NAMALWA (cell line): ENCODE measurements at regions not wholly inside any gene's neighbourhood (a gene's known extent, or its start where the extent isn't known, plus 50 kb on each side); places are given as distances from the start of the nearest gene placed in this dataset.

Experiments
- DNase-seq: peaks from one replicate; pipeline ENCODE4 v3.0.0-alpha.2; 2015; ENCODE audit warnings: low spot score

DNA sequence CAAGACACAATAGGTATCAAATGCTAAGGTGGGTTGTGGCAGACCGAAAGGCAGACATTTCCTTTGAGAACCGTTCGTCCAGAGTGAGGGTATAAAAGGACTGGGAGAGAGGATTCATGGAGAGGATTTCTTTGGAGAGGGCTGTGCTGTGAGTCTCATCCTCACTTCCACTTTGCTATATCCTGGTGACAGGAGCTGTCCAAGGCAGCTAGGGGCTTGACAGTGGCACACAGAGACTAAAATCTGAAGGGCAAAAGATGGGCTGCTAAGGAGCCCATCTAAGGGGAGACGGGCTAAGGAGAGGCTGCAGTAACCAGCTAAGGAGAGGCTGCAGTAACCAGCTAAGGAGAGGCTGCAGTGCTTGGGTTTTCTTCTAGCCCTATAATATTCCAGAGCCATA, 214.0 kb upstream of the ADRA1B start:
- no peak for DNase-seq

DNA sequence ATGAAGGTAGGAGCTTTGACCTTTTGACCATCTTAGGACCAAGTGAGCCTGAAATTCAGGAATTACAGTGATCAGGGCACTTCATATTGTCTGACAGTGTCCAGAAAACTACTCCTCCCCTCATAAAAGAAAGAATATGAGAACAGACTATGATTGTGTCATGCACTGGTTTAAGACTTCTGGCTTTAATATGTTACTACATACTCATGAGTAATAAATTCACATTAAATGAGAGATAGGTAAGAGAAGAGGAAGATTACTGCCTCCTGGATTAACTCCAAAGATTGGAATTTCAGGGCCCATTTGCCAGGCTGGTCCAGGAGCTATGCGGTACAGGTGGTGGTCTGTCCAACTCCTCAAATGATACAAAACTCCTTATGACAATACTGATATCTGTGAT, 213.5 kb upstream of the ADRA1B start:
- no peak for DNase-seq

DNA sequence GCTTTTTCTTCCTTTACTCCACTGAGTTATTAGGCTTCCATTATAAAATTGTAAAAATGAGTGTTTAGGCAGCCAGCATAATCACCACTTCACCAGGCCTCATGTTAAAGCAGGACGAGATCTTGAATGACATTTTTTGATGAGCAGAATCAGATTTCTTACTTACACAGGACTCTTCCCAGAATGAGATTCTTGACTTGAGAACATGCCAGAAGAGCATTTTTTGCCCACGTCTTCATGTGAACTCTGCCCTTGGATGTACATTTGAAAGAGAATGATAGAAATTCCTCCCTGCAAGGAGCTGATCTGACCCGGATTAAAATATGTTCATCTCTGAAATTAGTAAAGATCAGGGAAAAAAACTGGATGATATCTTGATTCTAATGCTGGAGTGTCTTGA, 212.1 kb upstream of the ADRA1B start:
- DNase-seq, result no peak

DNA sequence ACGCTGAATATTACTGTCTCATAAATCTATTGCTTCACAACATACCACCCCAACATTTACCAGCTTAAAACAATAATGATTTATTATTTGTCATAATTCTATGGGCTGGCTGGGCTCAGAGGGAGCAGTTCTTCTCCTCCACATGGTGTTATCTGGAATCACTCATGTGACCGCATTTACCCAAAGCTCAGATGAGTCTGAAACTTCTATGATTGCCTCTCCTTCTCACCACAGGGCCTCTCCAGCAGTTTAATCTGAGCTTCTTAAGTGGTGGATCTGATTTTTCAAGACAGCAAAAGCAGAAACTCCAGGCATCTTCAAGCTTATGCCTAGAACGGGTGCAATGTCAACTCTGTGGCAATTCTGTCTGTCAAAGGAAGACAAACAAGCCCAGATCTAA, 210.3 kb upstream of the ADRA1B start:
- no peak for DNase-seq

DNA sequence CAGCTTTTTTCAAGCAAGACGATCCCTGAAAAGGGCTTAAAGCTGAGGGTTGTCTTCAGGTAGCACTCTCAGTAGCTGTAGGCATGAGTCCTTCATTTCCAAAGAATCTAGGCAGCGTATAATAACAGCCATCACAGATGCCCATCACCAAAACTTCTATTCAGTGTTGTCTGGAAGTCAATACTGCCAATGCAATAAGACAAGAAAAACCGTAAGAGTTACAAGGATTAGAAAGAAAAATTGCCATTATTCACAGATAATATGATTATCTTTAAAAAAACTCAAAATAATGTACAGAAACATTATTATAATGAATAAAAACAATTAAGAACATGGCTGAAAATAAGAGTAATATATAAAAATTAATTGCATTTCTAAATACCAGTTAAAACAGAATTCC, 208.2 kb upstream of the ADRA1B start:
- no peak for DNase-seq

DNA sequence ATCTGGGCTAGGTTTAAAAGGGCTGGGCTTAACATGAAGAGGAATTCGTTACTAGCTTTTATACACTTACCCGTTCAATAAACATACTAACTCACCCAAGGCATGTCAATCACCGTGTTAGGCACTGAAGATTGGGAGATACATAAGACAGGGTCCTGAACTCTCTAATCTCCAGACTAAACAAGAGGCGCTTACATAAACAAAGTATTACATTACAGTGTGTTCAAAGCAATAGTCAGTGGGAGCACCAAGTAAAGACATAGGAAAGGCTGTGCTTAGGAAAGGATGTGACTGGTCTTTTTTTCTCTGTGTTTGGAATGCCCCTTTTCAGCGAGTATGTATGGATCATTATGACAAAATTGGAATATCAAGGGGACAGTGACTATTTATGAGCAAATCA, 203.6 kb upstream of the ADRA1B start:
- DNase-seq, result no peak

DNA sequence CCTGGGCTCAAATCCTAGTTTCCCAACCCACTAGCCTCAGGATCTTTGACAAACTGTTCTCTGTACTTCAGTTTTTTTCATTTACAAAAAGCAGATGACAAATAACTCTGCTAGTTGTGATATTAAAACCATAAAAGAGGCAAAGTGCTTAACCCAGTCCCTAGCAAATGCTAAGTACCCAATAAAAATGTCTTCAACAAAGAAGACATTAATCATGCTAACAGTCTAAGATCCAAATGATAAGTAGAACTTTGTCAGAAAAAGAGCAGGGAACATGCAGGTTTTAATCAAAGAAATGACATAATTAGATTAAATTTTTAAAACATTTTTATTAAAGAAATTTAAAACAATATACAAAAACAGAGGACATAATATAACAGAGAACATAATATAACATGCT, 203.0 kb upstream of the ADRA1B start:
- no peak for DNase-seq

DNA sequence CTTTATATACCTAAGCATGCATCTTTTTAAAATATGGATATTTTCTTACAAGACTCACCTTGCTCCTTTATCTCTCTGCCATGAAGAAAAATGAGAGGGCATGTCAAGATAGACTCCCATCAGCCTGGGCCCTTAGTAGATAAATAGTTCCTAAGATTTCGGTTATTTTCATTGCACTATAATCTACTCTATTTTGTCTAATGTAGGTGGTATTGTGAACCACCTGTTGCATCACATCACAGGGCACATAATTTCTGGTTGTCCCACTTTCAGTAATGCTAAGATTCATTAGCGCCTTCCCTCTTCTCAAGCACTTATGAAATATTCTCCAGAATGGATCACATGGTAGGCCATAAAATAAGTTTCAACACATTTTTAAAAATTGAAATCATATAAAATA, 202.5 kb upstream of the ADRA1B start:
- no peak for DNase-seq

DNA sequence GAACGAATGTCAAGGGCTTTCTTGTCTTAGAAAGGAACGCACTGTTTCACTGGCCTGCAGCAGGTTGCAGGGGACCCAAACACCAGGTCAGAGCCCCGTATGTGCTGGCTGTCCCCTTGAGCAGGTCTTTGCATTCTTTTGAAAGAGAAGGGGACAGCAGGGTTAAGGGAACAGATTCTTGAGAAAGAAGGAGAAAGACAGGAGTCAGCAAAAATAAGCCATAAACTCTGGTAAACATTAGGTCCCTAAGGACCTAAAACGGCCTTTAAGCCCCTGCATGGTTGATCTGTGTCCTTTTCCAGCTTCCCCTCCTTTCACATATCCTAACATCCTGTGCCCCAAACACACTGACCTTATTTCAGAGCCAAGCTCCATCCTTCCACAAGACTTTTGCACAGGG, 190.8 kb upstream of the ADRA1B start:
- DNase-seq, result no peak

DNA sequence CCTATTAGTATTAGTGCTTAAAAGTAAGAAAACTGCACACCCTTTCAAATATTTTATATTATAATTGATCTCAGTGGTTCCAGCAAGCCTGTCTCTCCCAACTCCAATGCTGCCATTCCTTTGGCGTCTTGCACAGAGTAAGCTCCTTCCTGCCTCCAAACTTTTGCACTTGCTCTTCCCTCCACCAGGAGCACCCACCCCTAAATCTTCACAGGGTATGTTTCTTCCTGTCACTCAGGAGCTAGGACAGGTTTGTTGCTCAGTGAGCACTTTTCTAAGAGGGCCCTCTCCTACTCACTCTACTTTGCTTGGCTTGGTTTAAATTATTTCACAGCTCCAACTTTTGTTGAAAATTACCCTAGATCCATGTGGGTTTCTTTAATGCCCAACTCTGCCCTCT, 189.1 kb upstream of the ADRA1B start:
- no peak for DNase-seq

DNA sequence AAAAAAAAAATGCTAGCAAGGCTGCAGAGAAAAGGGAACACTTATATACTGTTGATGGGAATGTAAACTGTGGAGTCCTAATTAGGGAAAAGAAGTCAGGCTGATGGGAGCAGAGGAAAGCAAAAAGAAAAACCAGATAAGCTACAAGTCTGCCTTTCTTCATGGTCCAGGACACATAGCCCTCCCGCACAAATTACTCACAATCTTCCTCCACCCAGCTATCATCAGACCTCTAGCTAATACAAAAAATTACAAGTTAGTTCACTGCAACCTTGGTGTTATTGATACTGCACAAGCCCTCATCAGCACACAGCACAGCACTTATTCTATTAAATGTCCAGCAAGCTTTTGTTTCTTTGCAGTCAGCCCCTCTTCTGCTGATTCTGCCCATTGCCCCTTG, 186.0 kb upstream of the ADRA1B start:
- peak; percentile 33 for DNase-seq

DNA sequence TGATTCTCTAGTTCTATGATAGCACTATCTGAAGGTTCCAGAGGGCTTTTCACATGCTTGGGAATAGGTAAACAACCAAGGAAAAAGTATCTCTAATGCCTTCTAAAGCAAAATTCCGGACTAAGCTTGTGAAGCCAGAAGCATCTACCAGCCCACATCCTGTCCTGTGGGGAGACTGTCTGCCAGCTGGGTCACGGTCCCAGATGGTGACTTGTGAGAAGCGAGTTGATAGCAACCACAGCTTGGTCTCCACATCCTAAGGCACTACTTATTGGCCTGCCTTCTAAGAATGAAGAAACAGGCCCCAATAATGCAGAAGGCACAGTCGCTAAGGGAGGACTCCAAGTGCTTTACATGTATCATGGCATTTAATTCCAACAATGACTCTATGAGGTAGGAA, 184.1 kb upstream of the ADRA1B start:
- DNase-seq, result peak; percentile 56

DNA sequence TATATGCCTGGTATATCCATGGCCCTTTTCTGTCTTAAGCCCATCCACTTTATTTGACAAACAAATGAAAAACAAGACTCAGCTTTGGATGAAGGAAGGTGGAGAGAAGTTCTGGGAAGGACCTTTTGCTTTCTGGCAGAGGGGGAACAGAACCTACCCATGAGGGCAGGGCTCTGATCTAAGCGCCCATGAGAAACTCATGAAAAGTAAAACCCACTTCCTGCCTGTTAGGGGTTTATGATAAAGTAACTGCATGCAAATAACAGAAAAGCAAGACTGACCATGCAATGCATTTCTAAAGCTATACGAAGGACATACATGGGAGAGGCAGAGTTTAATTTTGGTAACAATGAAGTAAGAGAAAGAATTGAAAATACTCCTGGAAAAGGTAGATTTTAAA, 181.9 kb upstream of the ADRA1B start:
- peak; percentile 34 for DNase-seq

DNA sequence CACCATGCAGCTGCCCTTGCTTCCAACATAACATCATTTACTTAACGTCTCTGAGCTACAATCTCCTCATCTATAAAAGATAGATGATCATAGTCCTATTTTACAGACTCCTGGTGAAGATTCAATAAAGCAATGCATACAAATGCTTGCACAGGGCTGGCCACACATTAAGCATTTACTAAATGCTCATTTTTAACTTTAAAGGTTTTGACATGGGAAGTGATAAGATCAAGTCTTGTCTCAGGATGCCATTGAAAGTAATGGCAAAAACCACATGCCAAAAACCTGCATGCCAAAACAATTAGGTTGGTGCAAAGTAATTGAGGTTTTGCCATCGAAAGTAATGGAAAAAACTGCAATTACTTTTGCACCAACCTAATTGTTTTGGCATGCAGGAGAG, 181.2 kb upstream of the ADRA1B start:
- no peak for DNase-seq

DNA sequence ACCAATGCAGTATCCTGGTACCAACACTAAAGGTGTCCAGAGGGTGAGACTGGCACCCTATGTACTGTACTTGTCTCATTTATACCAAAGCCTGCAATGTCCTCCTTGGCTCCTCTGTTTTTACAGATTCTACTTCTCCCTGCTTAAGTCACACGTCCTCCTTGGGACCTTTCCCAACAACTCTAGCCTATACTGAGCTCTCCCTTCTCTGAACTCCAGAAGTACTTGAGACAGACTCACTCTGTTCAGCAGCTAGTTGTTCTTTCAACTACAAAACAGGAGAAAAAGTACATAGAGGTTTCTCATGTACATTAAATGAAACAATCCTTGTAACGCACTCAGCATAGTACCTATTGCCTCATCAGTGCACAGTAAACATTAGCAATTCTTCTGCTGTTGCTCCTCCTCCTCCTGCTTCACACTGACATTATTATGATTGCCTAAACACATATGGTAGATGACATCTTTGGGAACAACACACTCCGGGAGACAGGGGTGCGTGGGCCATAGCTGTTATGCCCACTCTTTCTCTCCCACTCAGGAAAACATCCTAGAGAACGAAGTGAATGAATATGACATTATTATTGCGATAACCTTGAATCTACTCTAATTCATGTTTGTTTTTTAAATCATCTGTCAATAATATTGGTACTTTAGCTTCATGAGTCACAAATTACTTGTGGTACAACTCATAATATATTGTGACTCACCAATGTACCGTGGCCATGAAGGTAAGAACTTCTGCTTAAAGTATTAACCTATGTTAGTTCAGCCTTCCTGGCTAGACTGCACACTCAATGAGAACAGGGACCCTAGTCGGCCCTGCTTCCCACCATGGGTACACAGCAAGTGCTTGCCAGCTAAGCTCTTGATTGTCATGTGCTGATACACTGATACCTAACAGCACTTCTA, 180.3 kb upstream of the ADRA1B start:
- no peak for DNase-seq

DNA sequence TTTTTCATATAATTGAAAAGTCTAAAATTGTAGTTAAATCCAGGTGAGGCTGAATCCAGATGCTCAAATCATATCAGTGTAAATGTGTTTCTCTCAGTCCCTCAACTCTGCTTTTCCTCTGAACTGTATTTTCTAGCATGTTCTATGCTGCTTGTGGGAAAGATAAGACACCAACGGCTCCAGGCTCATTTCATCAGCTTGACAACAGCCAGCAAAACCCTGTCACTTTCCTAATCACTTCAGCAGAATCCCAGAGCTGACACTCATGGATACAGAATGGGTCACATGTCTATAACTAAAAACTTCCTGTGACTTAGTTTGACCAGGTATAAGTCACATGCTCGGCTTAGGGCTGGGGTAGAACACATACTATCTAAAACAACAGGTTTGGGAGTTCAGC, 179.4 kb upstream of the ADRA1B start:
- DNase-seq, result no peak

DNA sequence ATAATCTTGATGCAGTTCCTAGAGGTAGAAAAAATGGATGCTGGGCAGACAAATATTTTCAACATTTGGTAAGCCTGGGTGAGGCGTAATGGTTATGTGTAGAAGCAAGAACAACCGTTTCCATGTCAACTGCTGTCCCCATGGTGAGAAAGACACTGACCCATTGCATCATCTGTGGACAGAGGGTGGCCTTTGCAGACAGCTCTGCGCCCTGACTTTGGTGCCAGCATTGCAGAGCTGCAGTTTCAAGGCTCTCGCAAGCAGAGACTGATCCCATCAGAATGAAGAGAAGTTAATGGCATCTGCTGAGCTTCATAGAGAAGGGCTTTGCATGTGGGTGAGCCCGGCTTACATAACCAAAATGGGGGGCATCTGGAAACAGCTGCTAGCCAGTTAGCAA, 179.0 kb upstream of the ADRA1B start:
- DNase-seq, result no peak

DNA sequence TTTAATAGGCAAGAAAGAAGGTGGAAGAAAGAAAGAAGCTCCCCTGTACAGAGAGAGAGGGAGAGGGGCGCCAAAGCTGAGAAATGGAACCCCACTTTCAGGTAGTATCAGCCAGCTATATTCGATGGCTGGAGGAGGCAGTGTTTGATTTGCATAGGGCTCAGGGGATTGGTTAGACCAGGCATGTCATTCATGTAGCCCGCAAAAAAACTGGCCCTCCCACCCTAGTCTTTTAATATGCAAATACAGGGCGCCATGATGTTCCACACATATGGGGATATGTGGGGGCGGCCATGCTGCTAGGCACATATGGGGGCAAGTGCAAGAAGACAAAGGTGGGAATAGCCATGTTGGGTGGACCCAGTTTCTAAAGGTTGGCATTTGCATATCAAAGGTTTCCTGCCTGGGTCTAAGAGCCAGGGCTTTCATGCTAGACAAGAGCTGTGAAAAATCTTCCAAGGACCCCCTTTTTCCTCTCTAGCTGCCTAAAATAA, 174.4 kb upstream of the ADRA1B start:
- DNase-seq, result no peak

DNA sequence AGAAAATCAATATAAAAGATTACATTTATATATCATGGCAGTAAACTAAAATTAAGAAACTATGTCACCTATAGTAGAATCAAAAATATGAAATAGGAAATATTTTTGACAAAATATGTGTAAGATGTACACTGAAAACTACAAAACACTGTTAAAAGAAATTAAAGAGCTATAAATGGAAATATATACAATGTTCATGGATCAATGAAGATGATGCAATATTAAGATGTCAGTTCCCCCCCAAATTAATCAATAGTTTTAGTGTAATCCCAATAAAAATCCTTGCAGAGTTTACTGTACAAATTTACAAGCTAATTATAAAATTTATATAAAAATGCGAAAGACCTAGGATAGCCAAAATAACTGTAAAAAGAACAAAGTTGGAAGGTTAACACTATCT, 173.0 kb upstream of the ADRA1B start:
- no peak for DNase-seq

DNA sequence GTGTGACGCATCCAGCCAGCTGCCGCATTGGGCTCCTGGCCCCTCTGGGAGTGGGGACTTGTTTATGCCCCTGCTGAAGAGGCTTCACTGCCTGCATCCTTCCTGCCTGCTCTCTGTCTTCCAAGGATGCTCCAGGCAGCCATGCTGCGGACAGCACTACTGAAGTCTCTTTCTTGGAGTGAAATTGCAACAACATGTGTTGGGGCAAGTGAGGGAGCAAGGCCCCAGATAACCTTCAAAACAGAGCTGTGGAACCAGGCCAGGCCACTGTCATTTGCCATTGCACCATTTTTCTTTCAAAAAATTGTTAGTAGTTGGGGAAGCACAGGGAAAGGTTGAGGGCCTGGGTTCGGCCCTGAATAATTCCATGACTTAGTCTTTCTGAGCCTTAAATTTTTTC, 169.6 kb upstream of the ADRA1B start:
- DNase-seq, result no peak

DNA sequence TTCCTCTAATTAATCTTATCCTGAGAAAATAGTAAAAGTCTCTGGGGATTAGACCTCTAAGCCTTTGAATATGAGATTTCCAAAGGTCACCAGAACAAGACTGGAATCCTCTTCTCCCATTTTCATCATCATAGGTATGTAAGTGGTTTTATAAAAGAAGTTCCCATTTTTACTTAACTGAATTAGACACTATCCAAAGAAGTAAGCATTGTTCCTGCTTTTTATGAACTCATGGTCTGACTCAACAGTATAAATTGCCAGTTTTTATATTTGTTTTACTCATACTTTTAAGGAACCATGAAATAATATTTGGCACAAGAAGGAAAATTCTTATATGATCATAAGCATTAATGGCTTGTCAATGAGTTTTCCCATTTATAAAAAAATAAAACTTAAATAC, 167.1 kb upstream of the ADRA1B start:
- no peak for DNase-seq

DNA sequence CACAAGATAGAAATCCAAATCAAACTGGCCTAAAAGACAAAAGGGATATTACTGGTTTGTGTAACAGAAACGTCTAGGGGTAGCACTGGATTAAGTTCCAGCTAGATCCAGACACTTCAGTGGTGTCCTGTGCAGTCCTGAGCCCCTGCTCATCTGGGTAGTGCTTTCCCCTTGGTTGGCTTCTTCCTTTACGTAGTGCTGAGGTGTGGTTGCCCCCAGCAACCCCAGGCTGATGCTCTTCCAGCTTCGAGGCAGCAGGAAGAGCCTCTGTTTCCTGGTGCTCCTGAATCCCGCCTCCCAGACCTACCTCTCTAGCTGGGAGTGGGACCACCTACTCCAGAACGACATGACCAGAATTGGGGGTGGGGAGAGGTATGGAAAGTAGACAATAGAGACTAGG, 166.1 kb upstream of the ADRA1B start:
- DNase-seq, result no peak

DNA sequence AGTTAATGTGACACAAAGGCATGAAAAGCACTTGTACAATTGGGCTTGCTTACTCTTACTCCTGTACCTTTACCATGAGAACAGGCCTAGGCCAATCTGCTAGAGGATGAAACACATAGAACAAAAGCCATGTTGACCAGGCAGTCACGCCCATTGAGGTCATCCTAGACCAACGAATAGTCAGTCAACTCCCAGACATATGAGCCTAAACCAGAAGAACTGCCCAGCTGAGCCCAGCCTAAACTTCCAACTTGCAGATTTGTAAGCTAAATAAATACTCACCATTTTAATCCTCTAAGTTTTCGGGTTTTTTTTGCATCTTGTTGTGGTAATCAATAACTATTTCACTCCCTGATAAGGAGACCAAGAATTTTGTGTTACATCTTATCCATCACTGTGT, 164.8 kb upstream of the ADRA1B start:
- no peak for DNase-seq

DNA sequence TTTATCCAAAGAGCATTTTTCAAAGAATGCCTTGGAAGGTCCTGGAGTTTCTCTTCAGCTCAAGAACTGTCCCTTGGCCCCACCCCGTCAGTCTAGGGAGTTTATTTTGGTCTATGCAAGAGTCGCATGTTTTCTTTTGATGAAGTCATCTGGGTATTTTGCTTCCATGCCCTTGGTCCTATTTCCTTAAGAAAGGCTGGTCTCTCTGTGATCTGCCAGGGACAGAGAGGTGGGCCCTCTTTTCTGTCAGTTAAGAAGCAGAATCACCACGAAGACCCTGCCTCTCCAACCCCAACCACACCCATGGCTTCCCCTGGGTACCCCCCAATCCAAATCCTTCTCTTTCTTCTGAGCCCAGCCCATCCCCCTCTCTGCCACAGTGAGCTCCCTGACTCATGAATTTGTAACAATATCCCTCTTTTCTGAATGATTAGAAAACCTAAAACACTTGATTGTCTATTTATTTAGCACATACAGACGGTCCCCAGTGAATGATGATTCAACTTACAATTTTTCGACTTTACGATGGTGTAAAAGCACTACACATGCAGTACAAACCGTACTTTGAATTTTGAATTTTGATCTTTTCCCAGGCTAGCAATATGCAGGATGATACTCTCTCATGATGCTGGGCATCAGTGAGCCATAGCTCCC, 163.5 kb upstream of the ADRA1B start:
- no peak for DNase-seq
